HEK293 (cell line): ENCODE measurements at regions not wholly inside any gene's neighbourhood (a gene's known extent, or its start where the extent isn't known, plus 50 kb on each side); places are given as distances from the start of the nearest gene placed in this dataset.

ENCODE experiments used
- CTCF ChIA-PET: fragments of 350-600 bp; formaldehyde crosslinking; extraction: SDS; loops from one replicate; lab custom pipeline; 2021; ENCODE audit warnings: antibody characterized with exemption; lab: Yijun Ruan, JAX
- POLR2A ChIA-PET: fragments of 300-600 bp; formaldehyde crosslinking; extraction: SDS; loops from one replicate; lab custom pipeline; 2020; ENCODE audit warnings: antibody characterized with exemption, inconsistent platforms; lab: Yijun Ruan, JAX
- H3K27ac ChIP-seq: fragments of 200-500 bp; sonication (Bioruptor generic); 2 replicates; pipeline ENCODE4 v1.5.1; 2014; ENCODE audit warnings: low read depth, low read length, control low read depth, inconsistent platforms; ENCODE audit errors: extremely low read depth
- H3K36me3 ChIP-seq, 2 experiments: fragments of 200-500 bp in 1 of 2; sonication (Bioruptor generic) in 1 of 2; 1 replicate in 1 of 2; 2 replicates in 1 of 2; pipeline ENCODE4 v1.5.1; 2014 to 2017; ENCODE audit warnings: inconsistent platforms in 2 of 2, low read length in 2 of 2; ENCODE audit not compliant: control insufficient read depth in 2 of 2, insufficient read depth in 1 of 2
- H3K4me1 ChIP-seq: fragments of 200-500 bp; sonication (Bioruptor generic); 2 replicates; pipeline ENCODE4 v1.5.1; 2014; ENCODE audit warnings: mild to moderate bottlenecking, low read length, inconsistent platforms; ENCODE audit not compliant: control insufficient read depth, insufficient read depth
- H3K4me3 ChIP-seq: 2 replicates; pipeline ENCODE4 v1.5.1; 2011; ENCODE audit warnings: low read depth, mild to moderate bottlenecking, control low read depth, low read length, moderate library complexity
- H3K9me3 ChIP-seq: fragments of 200-500 bp; sonication (Bioruptor generic); 2 replicates; pipeline ENCODE4 v1.5.1; 2014; ENCODE audit warnings: low read depth, low read length, inconsistent platforms; ENCODE audit not compliant: control insufficient read depth, insufficient read depth
- ELK4 ChIP-seq: IDR thresholded peaks from 2 replicates; pipeline ENCODE4 v1.6.1; 2011; ENCODE audit warnings: mild to moderate bottlenecking, low read depth, low read length, borderline replicate concordance
- KLF17 ChIP-seq: fragments of 450-650 bp; formaldehyde crosslinking; IDR thresholded peaks from 2 replicates; pipeline ENCODE4 v1.5.1; 2016; ENCODE audit warnings: missing biosample characterization, missing genetic modification characterization
- MEIS1 ChIP-seq: sonication (generic); formaldehyde crosslinking; IDR thresholded peaks from 2 replicates; pipeline ENCODE4 v1.8.1; 2022; ENCODE audit warnings: missing genetic modification reagents, mild to moderate bottlenecking, borderline replicate concordance
- MYNN ChIP-seq: fragments of 450-650 bp; formaldehyde crosslinking; IDR thresholded peaks from 2 replicates; pipeline ENCODE4 v1.5.1; 2016; ENCODE audit warnings: missing biosample characterization, missing genetic modification characterization, borderline replicate concordance
- PRDM4 ChIP-seq: fragments of 450-650 bp; formaldehyde crosslinking; IDR thresholded peaks from 2 replicates; pipeline ENCODE4 v1.5.1; 2017; ENCODE audit warnings: missing biosample characterization, missing genetic modification characterization
- SCRT1 ChIP-seq: fragments of 450-650 bp; formaldehyde crosslinking; IDR thresholded peaks from 2 replicates; pipeline ENCODE4 v1.5.1; 2016; ENCODE audit warnings: missing biosample characterization, missing genetic modification characterization, borderline replicate concordance
- ZNF114 ChIP-seq: fragments of 450-650 bp; formaldehyde crosslinking; IDR thresholded peaks from 2 replicates; pipeline ENCODE4 v1.5.0; 2017; ENCODE audit warnings: missing biosample characterization, missing genetic modification characterization
- ZNF140 ChIP-seq: fragments of 450-650 bp; formaldehyde crosslinking; IDR thresholded peaks from 2 replicates; pipeline ENCODE4 v1.5.1; 2016; ENCODE audit warnings: missing biosample characterization, missing genetic modification characterization
- ZNF157 ChIP-seq: fragments of 450-650 bp; formaldehyde crosslinking; IDR thresholded peaks from 2 replicates; pipeline ENCODE4 v1.5.1; 2016; ENCODE audit warnings: missing biosample characterization, missing genetic modification characterization
- ZNF174 ChIP-seq: fragments of 450-650 bp; formaldehyde crosslinking; IDR thresholded peaks from 2 replicates; pipeline ENCODE4 v1.5.0; 2017; ENCODE audit warnings: missing biosample characterization, mild to moderate bottlenecking, missing genetic modification characterization
- ZNF18 ChIP-seq: fragments of 450-650 bp; formaldehyde crosslinking; IDR thresholded peaks from 2 replicates; pipeline ENCODE4 v1.5.1; 2016; ENCODE audit warnings: missing biosample characterization, missing genetic modification characterization
- ZNF214 ChIP-seq: fragments of 450-650 bp; formaldehyde crosslinking; IDR thresholded peaks from 2 replicates; pipeline ENCODE4 v1.5.1; 2017; ENCODE audit warnings: missing biosample characterization, mild to moderate bottlenecking, missing genetic modification characterization, borderline replicate concordance
- ZNF274 ChIP-seq, 2 experiments: fragments of 200-500 bp in 1 of 2; fragments of 450-650 bp in 1 of 2; sonication (Bioruptor generic) in 1 of 2; formaldehyde crosslinking in 1 of 2; IDR thresholded peaks; 2 replicates each; pipeline versions ENCODE4 v1.5.1 to v1.6.1; 2014 to 2016; ENCODE audit warnings: borderline replicate concordance in 1 of 2, inconsistent platforms in 1 of 2, low read length in 1 of 2, missing biosample characterization in 1 of 2, missing genetic modification characterization in 1 of 2
- ZNF366 ChIP-seq: fragments of 450-650 bp; formaldehyde crosslinking; conservative IDR thresholded peaks from 2 replicates; pipeline ENCODE4 v1.5.1; 2016; ENCODE audit warnings: missing biosample characterization, missing genetic modification characterization
- ZNF610 ChIP-seq: fragments of 450-650 bp; formaldehyde crosslinking; IDR thresholded peaks from 2 replicates; pipeline ENCODE4 v1.5.1; 2016; ENCODE audit warnings: missing biosample characterization, missing genetic modification characterization, borderline replicate concordance
- ZNF645 ChIP-seq: fragments of 450-650 bp; formaldehyde crosslinking; IDR thresholded peaks from 2 replicates; pipeline ENCODE4; 2016; ENCODE audit warnings: missing biosample characterization, missing genetic modification characterization
- ZNF654 ChIP-seq: fragments of 450-650 bp; formaldehyde crosslinking; IDR thresholded peaks from 2 replicates; pipeline ENCODE4 v1.5.1; 2016; ENCODE audit warnings: low read depth, missing biosample characterization, missing genetic modification characterization
- ZNF677 ChIP-seq: fragments of 450-650 bp; IDR thresholded peaks from 2 replicates; pipeline ENCODE4 v1.5.0; 2018; ENCODE audit warnings: missing biosample characterization, mild to moderate bottlenecking, missing genetic modification characterization, moderate library complexity
- ZNF701 ChIP-seq: fragments of 450-650 bp; formaldehyde crosslinking; IDR thresholded peaks from 2 replicates; pipeline ENCODE4 v1.5.1; 2016; ENCODE audit warnings: missing biosample characterization, missing genetic modification characterization
- ZNF747 ChIP-seq: fragments of 450-650 bp; formaldehyde crosslinking; IDR thresholded peaks from 2 replicates; pipeline ENCODE4 v1.5.1; 2016; ENCODE audit warnings: missing biosample characterization, missing genetic modification characterization
- ZSCAN23 ChIP-seq: fragments of 450-650 bp; formaldehyde crosslinking; IDR thresholded peaks from 2 replicates; pipeline ENCODE4 v1.5.1; 2016; ENCODE audit warnings: missing biosample characterization, missing genetic modification characterization

- no peaks in the 10 kb centered on the region for H3K36me3 ChIP-seq
- no peaks in the 10 kb centered on the region for H3K4me1 ChIP-seq
- no peak overlapping the region for H3K4me3 ChIP-seq
- TF ChIP-seq ZNF114 (tag by site-specific recombination) (no peak), PRDM4 (tag by site-specific recombination) (no peak), ZNF157 (tag by site-specific recombination) (no peak), ZNF747 (tag by site-specific recombination) (no peak), ZNF701 (no peak), KLF17 (no peak), MEIS1 (no peak), ZNF654 (tag by site-specific recombination) (no peak), ZNF366 (tag by site-specific recombination) (no peak)
- no peak overlapping the region for H3K27ac ChIP-seq
- ChIA-PET POLR2A (no interaction called here), CTCF (interaction anchor here (0.7 kb wide), 1 partner anchor 345 kb away, joined by 3 read pairs; no protein-coding TSS in a partner anchor)
- H3K9me3 ChIP-seq, result no peaks in the 10 kb centered on the region; the same call in 1 of the 2 replicates
Observed at GRCh38 chr5:20212701-20213100, 224.7 kb upstream of the CDH18 start.

GRCh38 chr5:20166456-20166855, 178.5 kb upstream of the CDH18 start:
- no peak for TF ChIP-seq ZNF18 (tag by site-specific recombination)
- TF ChIP-seq ZNF174 (tag by site-specific recombination), result no peak
- no peak for TF ChIP-seq MYNN
- no peak for TF ChIP-seq ZNF214 (tag by site-specific recombination)
- no peak for TF ChIP-seq ZNF274 (IDR thresholded peaks at IDR 0.05; ENCODE audit: low read length)
- TF ChIP-seq ZNF274 (tag by site-specific recombination; IDR thresholded peaks at IDR 0.05; ENCODE audit: borderline replicate concordance), result no peak
- TF ChIP-seq ZNF610 (tag by site-specific recombination), result no peak
- TF ChIP-seq ZSCAN23 (tag by site-specific recombination), result no peak
- TF ChIP-seq SCRT1, result no peak
- TF ChIP-seq ZNF140 (tag by site-specific recombination), result no peak
- no peak for TF ChIP-seq ZNF645
- no peak for TF ChIP-seq ELK4
- TF ChIP-seq ZNF677 (tag by site-specific recombination), result no peak
- Histone ChIP-seq H3K4me3 (no peak overlapping the region), H3K9me3 (no peaks in the 10 kb centered on the region), H3K36me3 (no peaks in the 10 kb centered on the region), H3K27ac (no peak overlapping the region), H3K4me1 (no peaks in the 10 kb centered on the region)
- POLR2A ChIA-PET, result no interaction called here
- CTCF ChIA-PET, result interaction anchor here (0.6 to 0.7 kb wide), 2 partner anchors 141 to 1698 kb away, joined by 3 to 4 read pairs; no protein-coding TSS in a partner anchor
